Prostate gland (tissue), 2 donors: ENCODE measurements at regions not wholly inside any gene's neighbourhood (a gene's known extent, or its start where the extent isn't known, plus 50 kb on each side); places are given as distances from the start of the nearest gene placed in this dataset.

Experiments used
- CTCF ChIP-seq, 4 experiments: fragments of 200-600 bp in 2 of 4; fragments of 450-650 bp in 2 of 4; sonication (generic) in 2 of 4; IDR thresholded peaks; 1 replicate in 3 of 4; 2 replicates in 1 of 4; pipeline ENCODE4 v1.5.1; 2016 to 2019; ENCODE audit warnings: antibody characterized with exemption in 4 of 4, mild to moderate bottlenecking in 2 of 4, moderate library complexity in 2 of 4
- POLR2A ChIP-seq: fragments of 450-650 bp; IDR thresholded peaks from one replicate; pipeline ENCODE4 v1.6.1; 2016; ENCODE audit warnings: antibody characterized with exemption, mild to moderate bottlenecking
- POLR2AphosphoS5 ChIP-seq: sonication (generic); formaldehyde crosslinking; IDR thresholded peaks from one replicate; pipeline ENCODE4 v1.6.1; 2017; ENCODE audit warnings: antibody characterized with exemption

GRCh38 chr10:1853801-1854200 is 116.5 kb upstream of the ADARB2 start:
- no peak for TF ChIP-seq CTCF (IDR thresholded peaks at IDR 0.05)
- no peak for TF ChIP-seq POLR2A
- TF ChIP-seq POLR2AphosphoS5: no peak
